ENCODE measurements at regions not wholly inside any gene's neighbourhood (a gene's known extent, or its start where the extent isn't known, plus 50 kb on each side); places are given as distances from the start of the nearest gene placed in this dataset.

DNA sequence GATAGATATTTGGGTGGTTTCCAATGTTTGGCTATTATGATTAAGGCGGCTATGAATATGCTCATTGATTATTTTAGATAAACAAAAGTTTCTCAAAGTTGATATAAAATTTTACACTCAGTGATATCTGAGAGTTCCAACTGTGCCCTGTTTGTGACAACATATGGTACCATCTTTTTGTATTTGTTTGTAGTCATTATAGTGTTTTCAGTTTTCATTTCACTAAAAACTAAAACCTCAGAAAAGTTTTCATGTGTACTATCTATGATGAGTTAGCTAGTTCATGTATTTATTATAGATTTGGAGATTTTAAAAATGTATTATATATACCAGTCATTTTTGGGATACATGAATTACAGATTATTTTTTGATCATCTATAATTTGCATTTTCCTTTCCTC lies 1111.4 kb downstream of the CDH18 start:
- no peak overlapping the region for H2BK12ac ChIP-seq (ENCODE audit: insufficient read length, low read depth, low read length)
- H2BK15ac ChIP-seq (ENCODE audit: low read depth, low read length), result no peak overlapping the region

More for the DNA sequence above, 1111.4 kb downstream of the CDH18 start:
- H3K23me2 ChIP-seq (ENCODE audit: insufficient read length, low read depth, low read length, poor library complexity, severe bottlenecking), result no peaks in the 10 kb centered on the region
- H3K36me3 Mint-ChIP-seq (ENCODE audit: insufficient read depth in 1 of 3, low read depth in 3 of 3), result no peaks in the 10 kb centered on the region
- no peak overlapping the region for H4K5ac ChIP-seq (ENCODE audit: insufficient read length, low read depth, low read length)
- H2BK20ac ChIP-seq (ENCODE audit: low read depth, low read length, poor library complexity, severe bottlenecking), result no peak overlapping the region
- no peaks in the 10 kb centered on the region for H3K4me1 ChIP-seq (ENCODE audit: insufficient read depth, low read length)
- peaks cover 4 to 9% of the 10 kb centered on the region in 2 experiments for H3K4me1 Mint-ChIP-seq
- no peaks in the 10 kb centered on the region for H3K79me1 ChIP-seq (ENCODE audit: insufficient read depth, low read depth, low read length, poor library complexity, severe bottlenecking)
- H3K9ac ChIP-seq (ENCODE audit: extremely low read depth, insufficient read length, low read length), result no peak overlapping the region
- H4K91ac ChIP-seq (ENCODE audit: insufficient read length, low read depth, low read length), result no peak overlapping the region
- TF ChIP-seq, protein P1, sequence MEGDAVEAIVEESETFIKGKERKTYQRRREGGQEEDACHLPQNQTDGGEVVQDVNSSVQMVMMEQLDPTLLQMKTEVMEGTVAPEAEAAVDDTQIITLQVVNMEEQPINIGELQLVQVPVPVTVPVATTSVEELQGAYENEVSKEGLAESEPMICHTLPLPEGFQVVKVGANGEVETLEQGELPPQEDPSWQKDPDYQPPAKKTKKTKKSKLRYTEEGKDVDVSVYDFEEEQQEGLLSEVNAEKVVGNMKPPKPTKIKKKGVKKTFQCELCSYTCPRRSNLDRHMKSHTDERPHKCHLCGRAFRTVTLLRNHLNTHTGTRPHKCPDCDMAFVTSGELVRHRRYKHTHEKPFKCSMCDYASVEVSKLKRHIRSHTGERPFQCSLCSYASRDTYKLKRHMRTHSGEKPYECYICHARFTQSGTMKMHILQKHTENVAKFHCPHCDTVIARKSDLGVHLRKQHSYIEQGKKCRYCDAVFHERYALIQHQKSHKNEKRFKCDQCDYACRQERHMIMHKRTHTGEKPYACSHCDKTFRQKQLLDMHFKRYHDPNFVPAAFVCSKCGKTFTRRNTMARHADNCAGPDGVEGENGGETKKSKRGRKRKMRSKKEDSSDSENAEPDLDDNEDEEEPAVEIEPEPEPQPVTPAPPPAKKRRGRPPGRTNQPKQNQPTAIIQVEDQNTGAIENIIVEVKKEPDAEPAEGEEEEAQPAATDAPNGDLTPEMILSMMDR (conservative IDR thresholded peaks at IDR 0.05), result no peak
- no peak overlapping the region for H3K14ac ChIP-seq (ENCODE audit: insufficient read depth, low read length)
- no peak overlapping the region for H2AFZ ChIP-seq (ENCODE audit: low read length)
- H3T11ph ChIP-seq (ENCODE audit: low read length), result no peak overlapping the region
- no peaks in the 10 kb centered on the region for H3K79me2 ChIP-seq (ENCODE audit: insufficient read depth, low read length)
- H3K27me3 ChIP-seq (ENCODE audit: insufficient read depth, low read length), result no peaks in the 10 kb centered on the region
- H3K4ac ChIP-seq (ENCODE audit: low read depth, low read length), result no peak overlapping the region
- no peak overlapping the region for H3K27ac ChIP-seq (ENCODE audit: insufficient read length, low read depth, low read length)
- no peak overlapping the region for H3K56ac ChIP-seq (ENCODE audit: insufficient read length, low read depth, low read length)
- no peak overlapping the region for H3K18ac ChIP-seq (ENCODE audit: insufficient read length, low read depth, low read length)
- no peak overlapping the region for H3K23ac ChIP-seq (ENCODE audit: insufficient read length, low read depth, low read length)
- H2BK5ac ChIP-seq (ENCODE audit: insufficient read length, low read length), result no peak overlapping the region
- no peak overlapping the region for H2BK120ac ChIP-seq (ENCODE audit: low read depth, low read length, poor library complexity, severe bottlenecking)
- H3K4me3 Mint-ChIP-seq, result no peak overlapping the region
- H2AK5ac ChIP-seq (ENCODE audit: insufficient read length, low read length), result no peak overlapping the region
- no peak overlapping the region for H3K27ac Mint-ChIP-seq
- no peak overlapping the region for H3K4me2 ChIP-seq (ENCODE audit: insufficient read depth, insufficient read length, low read length)
- DNase-seq, result no peak
- no CpG with 5 or more reads among the region's 1 CpG for WGBS (ENCODE audit: extremely low coverage, insufficient read length, low lambda C conversion rate)
- no peak overlapping the region for H4K8ac ChIP-seq (replicated peaks; ENCODE audit: insufficient read length, low read depth, low read length)
- H3K9me3 ChIP-seq (ENCODE audit: control insufficient read depth, low read depth, low read length), result no peaks in the 10 kb centered on the region
- no peaks in the 10 kb centered on the region for H3K27me3 Mint-ChIP-seq (ENCODE audit: low read depth)
- H3K9me3 Mint-ChIP-seq, result no peaks in the 10 kb centered on the region
- no peaks in the 10 kb centered on the region for H4K20me1 ChIP-seq (ENCODE audit: control insufficient read depth, insufficient read depth, insufficient read length)

All from H9 (cell line).